Stimulated activated CD8-positive, alpha-beta memory T cell treated with anti-CD3 and anti-CD28 coated beads, Interleukin-4, amount 100 ng/mL, for 1 hour (primary cell): ENCODE measurements at regions not wholly inside any gene's neighbourhood (a gene's known extent, or its start where the extent isn't known, plus 50 kb on each side); places are given as distances from the start of the nearest gene placed in this dataset.

ENCODE experiments used
- DNase-seq, 2 donors: peaks; one replicate each; pipeline ENCODE4 v3.0.0-alpha.2; 2020; ENCODE audit warnings: low read depth in 2 of 2, low spot score in 1 of 2

GRCh38 chr3:30945291-30945690 is 50.8 kb upstream of the GADL1 start:
- DNase-seq: no peak

- DNase-seq: no peak
Measured at GRCh38 chr3:30948426-30948825, 54.0 kb upstream of the GADL1 start.

GRCh38 chr3:30951826-30952225 is 57.4 kb upstream of the GADL1 start:
- no peak for DNase-seq

GRCh38 chr3:30952786-30953185 is 58.3 kb upstream of the GADL1 start:
- no peak for DNase-seq

- DNase-seq: no peak
Measured at GRCh38 chr3:30954426-30954825, 60.0 kb upstream of the GADL1 start.

GRCh38 chr3:30962084-30962483 is 67.6 kb upstream of the GADL1 start:
- no peak for DNase-seq

- no peak for DNase-seq
Measured at GRCh38 chr3:30962493-30962892, 68.0 kb upstream of the GADL1 start.

GRCh38 chr3:30963223-30963722 is 68.8 kb upstream of the GADL1 start:
- no peak for DNase-seq

GRCh38 chr3:30964612-30965011 is 70.2 kb upstream of the GADL1 start:
- DNase-seq: no peak

- DNase-seq: no peak
Measured at GRCh38 chr3:30966896-30967295, 72.4 kb upstream of the GADL1 start.

- no peak for DNase-seq
Measured at GRCh38 chr3:30970183-30970582, 75.7 kb upstream of the GADL1 start.

GRCh38 chr3:30972449-30972848 is 78.0 kb upstream of the GADL1 start:
- DNase-seq: no peak

- DNase-seq: no peak
Measured at GRCh38 chr3:30974071-30974470, 79.6 kb upstream of the GADL1 start.

- no peak for DNase-seq
Measured at GRCh38 chr3:30977592-30977991, 83.1 kb upstream of the GADL1 start.

- DNase-seq: no peak
Measured at GRCh38 chr3:30980993-30981392, 86.5 kb upstream of the GADL1 start.

GRCh38 chr3:30982416-30983075 is 88.1 kb upstream of the GADL1 start:
- no peak for DNase-seq

- no peak for DNase-seq
Measured at GRCh38 chr3:30984855-30985749, 90.6 kb upstream of the GADL1 start.

GRCh38 chr3:30986551-30986950 is 92.1 kb upstream of the GADL1 start:
- DNase-seq: no peak

- DNase-seq: no peak
Measured at GRCh38 chr3:30988769-30989168, 94.3 kb upstream of the GADL1 start.

- DNase-seq: no peak
Measured at GRCh38 chr3:30989276-30990030, 95.0 kb upstream of the GADL1 start.

- no peak for DNase-seq
Measured at GRCh38 chr3:30996467-30996866, 102.0 kb upstream of the GADL1 start.

GRCh38 chr3:31002730-31003129 is 108.3 kb upstream of the GADL1 start:
- no peak for DNase-seq
